Embryonic facial prominence (tissue), 1 donor: ENCODE measurements at regions not wholly inside any gene's neighbourhood (a gene's known extent, or its start where the extent isn't known, plus 50 kb on each side); places are given as distances from the start of the nearest gene placed in this dataset.
"Not testable (repeated sequence)": the region's sequence is repeated elsewhere in the genome, so short reads cannot be mapped to it uniquely, and the experiment has no call there.

Source experiments
- DNase-seq: peaks from one replicate; pipeline ENCODE4 v3.0.0-alpha.2; 2016; ENCODE audit errors: extremely low spot score

GRCh38 chr1:25022361-25023189, 92.5 kb upstream of the RUNX3 start:
- peak; percentile 51 for DNase-seq

- no peak for DNase-seq
Measured at GRCh38 chr1:25021591-25022215, 91.6 kb upstream of the RUNX3 start.

DNA sequence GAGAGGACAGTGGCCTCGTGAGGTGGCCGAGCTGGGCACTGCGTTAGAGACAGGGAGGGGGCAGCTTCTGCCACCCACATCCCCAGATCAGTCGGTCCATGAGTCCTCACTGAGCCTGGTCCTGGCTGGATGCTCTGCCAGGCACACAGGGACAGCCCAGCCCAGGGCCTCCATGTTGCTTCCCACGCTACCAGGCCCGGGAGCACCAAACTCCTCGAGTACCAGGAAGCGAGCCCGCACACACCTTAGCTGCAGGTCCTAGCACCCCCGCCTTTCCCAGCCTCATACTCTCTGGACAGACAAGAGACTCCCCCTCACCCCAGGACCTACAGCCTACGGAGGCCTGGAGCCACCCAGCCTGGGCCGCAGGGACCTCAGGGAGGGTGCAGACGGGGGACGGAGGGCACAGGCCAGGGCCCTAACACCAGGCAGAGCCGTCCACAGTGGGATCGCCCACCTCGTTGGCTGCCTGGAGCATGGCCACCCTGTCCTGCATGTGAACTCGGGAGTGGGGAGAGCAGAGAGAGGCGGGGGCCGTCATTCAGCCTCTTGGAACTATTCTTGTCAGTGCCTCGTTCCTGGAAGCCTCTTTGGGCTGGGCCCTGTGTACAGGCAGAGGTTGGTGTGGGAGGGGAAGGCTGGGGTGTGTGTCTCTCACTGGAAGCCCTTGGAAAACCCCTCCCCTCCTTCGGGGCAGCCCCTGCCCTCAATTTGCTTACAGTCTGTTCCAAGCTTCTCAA, 90.9 kb upstream of the RUNX3 start:
- no peak for DNase-seq

DNA sequence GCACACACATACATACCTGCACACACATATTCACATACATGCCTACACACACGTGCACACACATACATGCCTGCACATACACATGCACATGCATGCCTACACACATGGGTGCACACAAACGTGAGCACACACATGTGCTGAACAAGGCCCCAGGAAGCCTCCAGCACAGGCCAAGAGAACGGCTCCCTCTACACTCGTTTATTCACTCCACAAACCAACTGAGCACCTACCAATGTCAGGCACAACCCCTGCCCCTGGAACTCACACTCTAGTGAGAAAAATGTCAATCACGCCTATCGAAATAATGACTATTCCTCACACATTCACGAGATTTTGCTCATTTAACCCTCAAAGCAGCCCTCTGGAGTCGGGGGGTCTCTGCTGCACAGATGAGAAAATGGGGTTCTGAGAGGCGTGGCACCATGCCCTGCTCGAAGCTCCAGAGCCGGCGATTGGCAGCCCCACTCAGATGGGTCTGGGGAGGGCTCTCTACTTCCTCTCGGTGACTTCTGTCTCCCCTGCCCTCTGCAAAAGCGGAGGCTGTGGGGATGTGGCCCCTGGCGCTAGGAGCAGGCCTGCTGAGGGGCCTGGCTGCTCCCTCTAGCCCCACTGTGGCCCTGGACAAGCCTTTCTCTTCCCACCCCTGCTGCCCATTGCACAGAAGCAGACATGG, 90.2 kb upstream of the RUNX3 start:
- no peak for DNase-seq

DNA sequence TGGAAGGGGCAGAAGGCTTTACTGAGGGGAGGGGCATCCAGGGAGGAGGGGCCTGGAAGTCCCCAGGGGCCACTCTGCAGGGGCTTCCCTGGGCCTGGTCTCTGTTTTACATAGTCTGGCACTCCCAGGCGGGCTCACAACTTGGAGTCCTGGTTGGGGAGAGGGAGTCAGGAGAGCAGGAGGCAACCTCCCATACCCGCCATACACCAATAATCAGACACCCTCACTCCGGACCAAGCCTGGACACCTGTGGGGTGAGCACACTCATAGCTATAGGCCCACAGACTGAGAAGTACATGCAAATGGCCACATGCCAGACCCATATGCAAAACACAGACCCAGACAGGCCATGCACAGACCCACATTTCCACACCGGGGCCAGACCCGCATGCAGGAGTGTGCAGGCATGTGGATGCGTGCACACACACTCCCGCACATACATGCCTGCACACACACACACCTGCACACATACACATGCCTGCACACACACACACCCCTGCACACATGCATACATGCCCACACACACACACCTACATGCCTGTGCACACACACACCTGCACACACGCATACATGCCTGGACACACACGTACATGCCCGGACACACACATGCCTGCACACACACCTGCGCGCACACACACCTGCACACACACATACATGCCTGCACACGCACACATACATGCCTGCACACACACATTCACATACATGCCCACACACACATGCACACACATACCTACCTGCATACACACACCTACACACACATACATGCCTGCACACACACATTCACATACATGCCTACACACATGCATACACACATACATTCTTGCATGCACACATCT, 89.5 kb upstream of the RUNX3 start:
- DNase-seq = no peak

DNA sequence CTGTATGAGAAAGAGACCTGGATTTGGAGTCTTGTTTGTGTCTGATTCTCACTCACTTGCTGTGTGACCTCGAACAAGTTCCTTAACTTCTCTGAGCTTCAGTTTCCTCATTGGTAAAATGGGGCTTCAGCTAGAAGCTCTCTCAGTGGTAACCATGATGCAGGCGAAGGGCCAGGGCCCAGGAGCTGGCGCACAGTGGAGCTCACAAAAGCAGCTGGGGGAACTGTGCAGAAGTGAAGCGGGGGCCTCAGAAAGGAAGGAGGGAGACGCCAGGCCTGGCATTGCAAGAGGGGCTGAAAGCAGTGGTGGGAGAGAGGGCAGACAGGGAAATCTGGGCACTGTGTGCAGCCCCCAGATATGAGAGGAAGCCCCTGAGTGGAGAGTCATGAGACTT, 88.9 kb upstream of the RUNX3 start:
- DNase-seq = no peak

DNA sequence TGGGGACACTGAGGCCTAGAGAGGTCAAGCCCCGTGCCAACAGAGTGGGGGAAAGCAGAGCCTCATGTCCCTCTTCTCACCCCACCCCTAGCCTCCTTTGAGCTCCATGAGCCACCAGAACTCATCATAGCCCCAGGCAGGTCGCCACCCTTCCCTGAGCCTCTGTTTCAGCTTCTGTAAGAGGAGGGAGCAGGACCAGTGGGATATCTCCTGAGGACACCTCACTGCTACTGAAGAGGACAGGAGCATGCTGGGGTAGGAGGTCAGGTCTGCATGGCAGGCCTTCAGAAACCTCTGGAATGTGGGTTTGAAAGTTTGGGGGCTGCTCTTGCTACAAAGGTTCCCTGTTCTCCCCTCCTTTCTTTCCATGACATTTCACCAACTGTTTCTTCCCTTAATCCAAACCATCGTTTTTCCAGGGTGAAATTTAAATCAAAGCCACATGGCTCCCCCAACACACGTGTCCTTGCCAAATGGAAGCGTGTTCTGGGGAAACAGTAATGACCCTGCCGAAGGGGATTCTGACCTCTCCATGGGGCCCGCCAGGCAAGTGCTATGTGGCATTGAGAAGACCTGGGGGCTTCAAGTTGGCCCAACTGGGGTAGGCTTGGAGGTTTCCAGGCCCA, 88.1 kb upstream of the RUNX3 start:
- DNase-seq = peak; percentile 88

DNA sequence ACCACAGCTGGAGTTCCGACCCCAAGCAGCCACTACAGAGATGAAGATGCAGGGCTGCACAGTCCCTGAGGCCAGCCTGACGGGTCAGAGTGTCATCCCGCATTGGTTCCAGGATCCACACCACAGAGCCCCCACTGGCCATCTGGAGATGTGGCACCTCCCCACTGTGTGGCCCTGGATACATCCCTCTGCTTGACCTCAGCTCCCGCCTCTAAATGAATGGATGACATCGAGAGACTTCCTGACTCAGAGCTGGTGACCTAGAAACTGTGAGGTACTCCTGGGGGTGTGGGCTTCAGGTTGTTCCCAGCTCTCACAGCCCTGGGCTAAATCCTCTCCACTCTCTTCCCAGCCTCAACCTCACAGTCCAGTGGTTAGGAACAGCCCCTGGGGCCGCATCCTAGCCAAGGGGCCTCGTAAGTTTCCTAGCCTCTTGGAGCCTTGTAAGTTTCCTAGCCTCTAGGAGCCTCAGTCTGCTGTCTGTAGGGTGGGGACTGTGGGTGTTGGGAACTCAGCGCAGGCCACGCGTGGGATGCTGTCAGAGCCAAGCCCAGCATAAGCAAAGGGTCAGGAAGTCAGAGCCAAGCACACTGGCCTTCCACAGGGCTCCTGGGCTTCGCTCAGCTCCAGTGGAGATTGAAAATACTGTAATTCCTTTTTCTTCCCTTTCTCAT, 87.5 kb upstream of the RUNX3 start:
- no peak for DNase-seq

GRCh38 chr1:25012966-25013962, 83.2 kb upstream of the RUNX3 start:
- DNase-seq = no peak

GRCh38 chr1:25011943-25012638, 82.0 kb upstream of the RUNX3 start:
- DNase-seq = no peak

DNA sequence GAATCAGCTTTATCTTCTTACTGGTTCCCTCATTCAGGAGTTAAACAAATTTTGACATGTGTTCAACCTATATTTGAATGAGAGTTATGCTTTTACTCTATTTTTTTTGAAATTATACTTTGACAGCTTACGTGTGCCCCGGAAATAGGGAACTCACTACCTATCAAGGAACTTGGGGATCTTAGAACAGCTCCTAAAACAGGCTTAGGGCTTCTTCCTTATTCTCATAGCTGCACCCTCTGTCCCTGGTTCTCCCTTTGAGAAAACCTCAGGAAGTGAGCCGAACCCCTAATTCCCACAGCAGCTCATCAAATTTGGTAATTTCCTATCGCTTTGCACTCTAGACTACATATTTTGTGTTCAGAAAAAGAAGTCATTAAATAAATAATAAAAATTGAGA, 81.2 kb upstream of the RUNX3 start:
- no peak for DNase-seq

GRCh38 chr1:25009671-25010262, 79.7 kb upstream of the RUNX3 start:
- DNase-seq = no peak

GRCh38 chr1:25008192-25008485, 78.1 kb upstream of the RUNX3 start:
- DNase-seq = no peak

DNA sequence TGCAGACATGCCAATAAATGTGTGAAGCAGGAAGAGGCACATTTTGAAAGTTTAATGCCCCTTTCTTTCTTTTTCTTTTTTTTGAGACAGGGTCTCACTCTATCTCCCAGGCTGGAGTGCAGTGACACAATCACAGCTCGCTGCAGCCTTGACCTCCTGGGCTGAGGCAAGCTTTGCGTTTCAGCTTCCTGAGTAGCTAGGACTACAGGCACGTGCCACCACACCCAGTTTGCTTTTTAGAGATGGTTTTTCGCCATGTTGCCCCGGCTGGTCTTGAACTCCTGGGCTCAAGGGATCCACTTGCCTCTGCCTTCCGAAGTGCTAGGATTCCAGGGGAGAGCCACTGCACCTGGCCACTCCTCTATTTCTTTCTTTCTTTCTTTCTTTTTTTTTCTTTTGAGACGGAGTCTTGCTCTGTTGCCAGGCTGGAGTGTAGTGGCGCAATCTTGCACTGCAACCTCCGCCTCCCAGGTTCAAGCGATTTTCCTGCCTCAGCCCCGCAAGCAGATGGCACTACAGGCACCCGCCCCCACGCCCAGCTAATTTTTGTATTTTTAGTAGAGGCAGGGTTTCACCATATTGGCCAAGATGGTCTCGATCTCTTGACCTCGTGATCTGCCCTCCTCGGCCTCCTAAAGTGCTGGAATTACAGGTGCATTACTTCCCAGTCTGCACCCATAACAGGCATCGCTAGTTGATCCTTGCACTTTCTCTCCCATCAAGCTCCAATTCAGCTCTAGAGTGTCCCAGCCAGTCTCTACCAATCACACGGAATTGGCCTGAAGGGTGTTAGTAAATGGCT, 77.5 kb upstream of the RUNX3 start:
- DNase-seq = not testable (repeated sequence)

DNA sequence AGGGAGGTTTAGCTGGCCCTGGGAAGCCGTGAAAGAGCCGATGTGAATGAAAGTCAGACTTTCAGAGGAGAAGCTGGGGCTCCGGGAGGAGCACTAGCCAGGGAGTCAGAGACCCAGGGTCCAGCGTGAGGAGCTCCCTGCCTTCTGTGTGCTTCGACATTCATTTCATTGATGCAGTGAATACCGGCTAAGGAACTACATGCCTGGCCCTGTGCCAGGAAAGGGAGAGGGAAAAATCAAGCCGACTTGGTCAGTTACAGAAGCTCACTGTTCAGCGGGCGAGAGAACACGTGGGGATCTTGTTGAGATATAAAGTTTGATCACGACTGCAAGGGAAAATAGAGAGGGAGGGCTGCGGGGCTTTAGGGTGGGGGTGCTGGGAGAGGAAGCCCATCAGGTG, 76.7 kb upstream of the RUNX3 start:
- DNase-seq = no peak

- no peak for DNase-seq
Measured at GRCh38 chr1:25004355-25004754, 74.3 kb upstream of the RUNX3 start.

- no peak for DNase-seq
Measured at GRCh38 chr1:25003457-25004190, 73.5 kb upstream of the RUNX3 start.
